ENCODE measurements at regions not wholly inside any gene's neighbourhood (a gene's known extent, or its start where the extent isn't known, plus 50 kb on each side); places are given as distances from the start of the nearest gene placed in this dataset.

DNA sequence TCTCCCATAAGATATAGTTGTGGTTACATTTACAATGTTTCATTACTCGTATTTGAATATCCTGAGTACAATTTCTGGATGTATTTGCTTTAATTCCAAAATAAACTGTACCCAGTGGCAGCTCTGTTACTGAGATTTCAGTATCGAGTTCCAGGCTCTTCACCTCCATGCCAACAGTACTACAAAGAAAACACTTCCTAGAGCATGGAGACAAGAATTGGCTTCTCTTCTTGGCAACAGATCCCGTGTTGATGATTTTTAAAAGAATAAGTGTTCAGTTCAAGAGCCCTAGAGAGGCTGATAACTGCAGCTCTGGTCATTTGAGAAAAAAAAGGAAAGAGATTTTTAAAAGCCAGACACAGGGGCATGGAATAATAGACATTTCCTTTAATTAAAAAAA, 302.8 kb downstream of the EFNB2 start:
- no peak for DNase-seq

DNA sequence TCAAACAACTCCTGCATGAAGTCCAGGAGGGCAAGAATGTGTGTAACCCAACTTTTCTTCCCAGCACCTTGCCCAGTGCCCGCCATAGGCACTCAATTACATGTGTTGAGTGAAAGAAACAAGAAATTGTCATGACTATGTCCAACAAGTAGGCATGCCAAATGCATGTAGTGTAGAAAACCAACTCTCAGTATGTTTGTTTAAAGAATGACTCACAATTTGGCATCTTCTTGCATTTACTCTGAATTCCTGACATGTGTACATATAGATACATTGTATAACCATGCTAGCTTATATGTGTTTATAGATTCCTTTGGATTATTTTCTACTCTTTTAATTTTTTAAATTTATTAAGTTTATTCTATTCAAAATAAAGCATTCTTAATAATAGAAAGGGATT, 305.0 kb downstream of the EFNB2 start:
- no peak for DNase-seq

DNA sequence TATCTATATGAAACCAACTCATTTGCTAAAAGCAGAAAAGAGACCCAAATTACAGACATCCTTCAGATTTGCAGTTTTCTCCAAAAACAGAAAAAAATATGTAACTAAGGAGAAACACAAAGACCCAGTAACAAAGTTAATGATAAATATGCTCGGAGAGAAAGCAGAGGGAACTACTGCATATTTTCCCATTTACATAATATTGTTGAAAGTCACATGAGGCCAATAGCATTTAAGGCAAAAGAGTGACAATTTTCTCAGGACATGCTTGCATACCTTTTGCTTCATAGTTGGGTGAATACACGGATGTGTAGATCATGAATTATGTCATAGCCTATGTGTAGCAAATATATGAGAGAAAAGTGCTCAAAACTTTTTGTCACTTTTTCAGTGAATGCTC, 310.3 kb downstream of the EFNB2 start:
- no peak for DNase-seq

DNA sequence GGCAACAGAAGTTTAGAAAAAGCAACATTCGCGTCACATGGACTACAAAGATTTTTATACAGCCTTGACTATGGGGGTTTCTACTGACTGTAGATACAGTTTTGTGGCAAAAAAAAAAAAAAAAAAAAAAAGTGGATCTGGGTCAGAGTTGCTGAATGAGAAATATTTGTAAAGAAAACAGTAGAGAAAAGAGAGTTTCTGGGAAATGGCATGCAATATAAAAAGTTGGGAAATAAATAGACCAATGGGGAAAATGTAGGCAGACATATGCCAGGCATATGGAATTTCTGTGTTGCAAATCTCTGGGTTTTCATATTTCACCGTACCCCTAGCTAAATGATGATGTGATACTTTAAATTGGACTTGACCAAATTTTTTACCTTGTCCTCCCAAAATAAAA, 315.3 kb downstream of the EFNB2 start:
- no peak for DNase-seq

DNA sequence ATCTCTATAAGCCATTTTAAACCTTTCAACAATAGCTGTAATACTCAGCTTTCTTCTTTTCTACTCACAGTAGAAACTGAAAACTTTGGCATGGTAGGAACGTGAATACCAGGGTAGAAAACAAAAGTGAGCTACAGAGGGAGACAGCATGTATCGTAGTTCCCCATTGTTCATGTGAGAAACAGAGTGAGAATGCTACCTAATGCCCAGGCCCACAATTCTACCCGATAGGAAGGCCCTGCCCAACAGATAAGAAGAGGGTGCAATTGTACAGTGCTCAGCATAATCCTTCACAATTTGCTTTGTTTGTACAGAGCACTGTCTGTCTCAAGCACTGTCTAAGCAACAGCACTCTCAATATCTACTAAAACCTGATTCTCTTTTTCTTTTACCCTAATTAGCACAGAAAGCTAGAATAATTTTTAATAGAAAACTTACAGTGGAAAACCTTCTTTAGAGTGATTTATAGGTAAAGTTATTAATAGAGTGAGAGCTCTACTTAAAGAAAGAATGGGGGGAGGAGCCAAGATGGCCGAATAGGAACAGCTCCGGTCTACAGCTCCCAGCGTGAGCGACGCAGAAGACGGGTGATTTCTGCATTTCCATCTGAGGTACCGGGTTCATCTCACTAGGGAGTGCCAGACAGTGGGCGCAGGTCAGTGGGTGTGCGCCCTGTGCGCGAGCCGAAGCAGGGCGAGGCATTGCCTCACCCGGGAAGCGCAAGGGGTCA, 322.3 kb downstream of the EFNB2 start:
- DNase-seq: no peak

DNA sequence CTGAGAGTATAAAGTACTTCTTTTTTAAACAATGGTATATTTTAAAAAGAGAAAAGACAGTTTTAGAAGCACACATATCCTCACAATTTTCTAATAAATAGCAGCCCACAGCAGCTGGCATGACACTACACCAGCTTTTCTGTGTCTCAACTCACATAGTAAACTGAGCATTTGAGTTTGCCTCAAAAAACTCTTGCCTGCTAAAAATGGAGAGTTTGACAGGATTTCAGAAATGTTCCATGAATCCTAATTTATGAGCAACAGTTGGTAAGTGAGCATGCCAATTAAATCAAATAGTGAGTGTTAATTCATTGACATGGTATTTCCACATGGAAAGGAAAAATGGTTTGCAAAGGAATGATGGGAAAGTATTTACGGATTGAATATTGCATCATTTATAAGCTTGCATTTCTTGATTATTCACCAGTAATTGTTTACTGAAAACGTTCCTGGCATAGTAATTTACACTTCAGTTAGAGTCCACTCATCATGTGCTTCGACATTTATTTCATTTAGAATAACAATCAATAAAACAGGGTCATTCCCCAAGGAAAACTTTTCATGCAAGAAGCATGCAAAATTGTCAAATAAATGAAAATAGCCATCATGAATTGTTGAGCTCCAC, 323.0 kb downstream of the EFNB2 start:
- DNase-seq: no peak

DNA sequence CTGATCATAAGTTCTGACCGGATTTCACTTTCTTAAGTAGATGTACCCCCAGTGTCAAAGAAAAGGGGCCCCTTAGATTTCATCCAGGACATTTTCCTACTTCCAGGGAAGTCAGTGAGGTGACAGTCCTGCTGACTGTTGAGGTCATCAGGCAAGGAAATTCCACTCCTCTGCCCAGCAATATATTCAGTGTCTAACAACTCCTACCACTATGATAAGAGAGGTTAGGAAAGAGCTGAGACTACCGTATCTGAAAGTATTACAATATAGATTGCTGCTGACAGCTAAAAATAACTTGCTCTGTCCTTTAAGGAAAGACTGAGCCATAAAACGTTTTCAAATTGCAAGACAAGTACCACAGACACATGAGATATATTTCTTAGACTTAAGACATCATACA, 325.1 kb downstream of the EFNB2 start:
- DNase-seq: no peak

DNA sequence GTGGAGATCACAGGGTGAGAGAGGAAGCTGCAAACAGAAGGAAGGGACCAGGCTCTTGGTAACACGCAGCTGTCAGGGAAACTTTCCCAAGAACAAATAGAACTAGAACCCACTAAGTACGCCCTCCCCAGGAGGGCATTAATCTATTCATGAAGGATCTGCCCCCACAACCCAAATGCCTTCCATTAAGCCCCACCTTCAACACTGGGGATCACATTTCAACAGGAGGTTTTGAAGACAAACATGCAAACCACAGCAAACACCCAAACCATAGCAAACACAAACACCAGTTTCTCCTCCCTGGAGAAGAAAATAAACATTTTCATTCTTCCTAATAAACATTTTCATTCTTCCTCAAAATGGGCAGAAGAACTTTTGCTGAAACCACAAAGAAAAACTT, 329.6 kb downstream of the EFNB2 start:
- no peak for DNase-seq

DNA sequence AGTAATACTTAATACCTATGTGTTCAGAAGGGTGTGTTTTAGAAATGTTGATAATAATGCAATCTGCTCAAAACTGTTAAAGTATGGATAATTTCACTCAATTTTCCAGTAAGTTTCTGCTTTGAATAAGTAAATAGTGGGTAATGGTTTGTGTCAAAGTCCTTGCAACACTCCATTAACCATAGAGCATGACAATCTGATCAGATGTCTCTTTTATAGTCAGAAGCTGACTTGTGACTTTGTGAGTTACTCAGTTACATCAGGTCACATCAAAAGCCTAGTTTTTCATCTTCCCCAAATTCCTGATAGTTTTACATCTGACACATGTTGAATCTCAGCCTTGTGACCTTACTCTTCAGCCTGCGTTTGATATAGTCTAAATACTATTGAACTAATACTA, 338.0 kb downstream of the EFNB2 start:
- no peak for DNase-seq

DNA sequence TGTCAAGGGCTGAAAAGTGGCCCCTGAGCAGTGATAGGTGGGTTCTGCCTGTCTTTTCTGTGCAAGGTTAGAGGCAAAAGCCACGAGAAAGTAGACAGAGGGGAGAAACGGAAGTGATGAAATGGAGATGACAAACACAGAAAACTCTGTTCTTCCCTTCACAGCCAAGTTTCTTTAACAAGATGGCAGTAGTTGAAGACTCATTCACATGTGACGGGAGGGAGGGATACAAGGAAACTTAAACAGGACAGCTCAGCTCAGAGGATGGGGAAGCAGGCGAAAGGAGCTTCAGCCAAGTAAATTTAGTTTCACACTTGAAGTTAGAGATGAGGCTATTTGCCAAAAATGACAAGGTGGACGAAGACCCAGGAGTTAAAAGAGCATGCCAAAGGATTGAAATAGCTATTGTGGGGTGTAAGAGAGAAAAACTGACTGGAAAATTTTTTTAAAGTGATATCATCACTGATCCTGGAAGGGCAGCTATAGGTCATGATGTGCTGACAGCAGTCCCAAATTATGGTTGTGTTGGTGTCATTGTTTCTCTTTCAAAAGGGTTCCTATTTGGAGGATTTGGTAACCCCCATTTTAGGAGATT, 347.9 kb downstream of the EFNB2 start:
- no peak for DNase-seq

DNA sequence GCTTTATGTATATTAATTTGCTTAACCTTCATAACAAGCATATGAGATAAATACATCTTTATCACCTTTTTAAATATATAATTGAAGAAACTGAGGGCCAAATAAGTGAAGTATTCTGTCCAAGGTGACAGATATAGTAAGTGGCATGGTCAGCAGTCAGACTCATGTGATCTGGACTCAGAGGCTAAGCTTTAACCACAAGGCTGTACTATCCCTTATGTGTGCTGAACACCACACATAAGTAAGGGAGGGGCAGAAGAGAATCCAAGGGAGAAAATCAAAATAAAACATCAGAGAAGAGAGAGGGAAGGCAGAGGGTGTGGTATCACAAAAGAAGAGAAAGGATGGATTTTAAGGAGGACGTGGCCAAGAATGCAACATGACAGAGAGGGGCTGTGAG, 348.4 kb downstream of the EFNB2 start:
- DNase-seq: no peak

DNA sequence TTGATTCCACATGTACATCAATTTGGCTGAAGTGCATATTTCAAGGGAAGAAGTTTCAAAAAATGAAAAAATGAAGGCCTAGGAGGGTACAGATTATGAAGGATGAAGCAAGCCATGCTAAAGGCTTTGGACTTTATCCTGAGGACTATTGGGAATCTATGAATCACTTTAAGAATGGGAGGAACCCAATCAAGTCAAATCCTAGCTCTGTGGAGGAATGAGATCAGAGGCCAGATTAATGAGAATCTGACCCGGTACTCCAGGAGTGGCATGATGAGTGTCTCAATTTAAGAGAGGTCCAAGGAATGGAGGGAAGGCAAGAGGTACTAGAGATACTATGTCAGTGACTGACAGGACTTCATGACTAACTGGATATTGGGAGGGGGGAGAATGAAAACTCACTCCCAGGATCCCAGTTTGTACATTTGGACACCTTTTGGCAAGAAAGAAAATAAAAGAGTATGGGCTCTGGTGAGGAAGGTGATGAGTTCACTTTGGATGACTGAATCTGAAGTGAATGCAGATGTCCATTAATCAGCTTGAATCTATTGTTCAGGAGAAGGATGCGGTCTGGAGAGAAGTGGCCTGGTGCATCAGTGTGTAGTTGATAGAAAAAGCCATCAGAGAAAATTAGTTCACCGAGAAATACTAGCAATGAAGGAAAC, 349.0 kb downstream of the EFNB2 start:
- no peak for DNase-seq

DNA sequence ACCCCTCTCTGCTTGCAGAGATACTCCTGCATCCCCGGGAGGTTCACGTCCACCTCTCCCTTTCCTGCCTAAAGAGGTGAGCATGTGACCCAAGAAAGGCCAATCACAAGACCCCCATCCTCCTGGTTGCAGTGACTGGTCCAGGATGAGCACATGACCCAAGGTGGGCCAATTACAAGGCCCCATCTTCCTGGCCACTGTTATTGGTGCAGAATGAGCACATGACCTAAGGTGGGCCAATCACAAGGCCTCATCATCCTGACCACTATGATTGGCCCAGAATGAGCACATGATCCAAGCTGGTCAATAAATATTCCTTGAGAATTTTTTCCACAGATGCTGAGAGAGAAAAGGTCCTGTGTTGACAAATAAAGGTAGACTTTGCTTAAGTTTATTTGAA, 350.7 kb downstream of the EFNB2 start:
- DNase-seq: no peak

DNA sequence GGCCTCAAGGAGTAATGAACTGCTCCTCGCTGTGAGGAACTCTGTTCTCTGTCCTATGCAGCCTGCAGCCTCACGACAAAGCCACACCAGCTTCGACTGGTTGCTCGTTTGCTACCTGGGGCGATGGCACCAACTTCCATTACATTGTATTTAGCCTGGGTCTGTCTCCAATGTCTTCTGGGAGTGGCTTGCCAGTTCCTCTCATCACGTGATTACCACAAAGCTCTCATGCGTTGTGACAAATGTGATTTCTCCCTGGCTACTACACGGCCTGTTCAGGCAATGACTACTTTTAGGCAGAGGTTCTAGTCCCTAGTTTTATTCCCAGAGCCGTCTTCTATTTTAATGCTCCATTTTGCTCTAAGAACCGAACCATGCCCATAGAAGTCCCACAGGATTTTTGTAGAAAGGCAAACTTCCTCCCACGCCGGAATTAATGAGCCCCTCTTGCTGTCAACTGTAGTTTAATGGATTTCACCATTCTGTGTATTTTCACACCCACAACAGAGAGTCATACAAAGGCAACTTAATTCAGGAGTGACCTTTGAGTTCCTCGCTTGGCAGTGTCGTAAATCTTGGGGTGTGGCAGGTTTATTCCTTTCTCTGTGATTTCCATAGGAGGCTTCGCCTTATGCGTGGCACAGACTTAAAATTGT, 351.9 kb downstream of the EFNB2 start:
- DNase-seq: no peak

DNA sequence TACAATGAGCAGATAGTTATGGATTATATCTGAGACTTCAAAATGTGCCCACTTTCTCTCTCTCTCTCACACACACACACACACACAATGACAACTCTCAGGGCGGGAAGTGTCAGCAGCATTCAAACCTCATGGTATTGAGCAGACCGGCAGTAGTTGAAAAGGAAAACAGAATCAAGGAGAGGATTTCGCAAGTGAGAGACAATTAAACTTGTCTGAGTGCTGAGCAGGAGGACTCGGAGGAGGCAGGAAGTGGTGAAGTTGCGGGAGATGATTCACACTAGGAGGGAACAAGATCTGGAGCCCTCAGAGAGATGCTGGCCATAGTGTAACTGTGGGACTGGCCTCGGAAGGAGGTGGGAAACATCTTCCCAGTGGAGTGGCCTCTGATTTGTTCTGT, 353.1 kb downstream of the EFNB2 start:
- no peak for DNase-seq

DNA sequence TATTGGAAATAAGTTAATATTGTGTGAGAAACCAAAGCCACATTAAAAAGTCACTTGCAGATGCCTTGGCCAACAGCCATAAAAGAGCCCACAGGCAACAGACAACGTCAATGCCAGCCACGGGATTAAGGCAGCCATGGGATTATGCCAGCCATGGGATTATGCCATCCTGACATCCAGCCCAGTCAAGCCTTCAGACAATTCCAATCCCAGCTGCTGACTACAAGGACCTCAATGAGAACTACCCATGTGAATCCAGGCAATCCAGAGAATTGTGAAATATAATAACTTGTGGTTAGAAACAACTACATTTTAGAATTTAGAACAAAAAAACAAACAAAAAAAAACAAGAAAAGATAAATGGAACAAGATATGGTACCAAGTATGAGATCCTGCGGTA, 356.6 kb downstream of the EFNB2 start:
- DNase-seq: no peak

DNA sequence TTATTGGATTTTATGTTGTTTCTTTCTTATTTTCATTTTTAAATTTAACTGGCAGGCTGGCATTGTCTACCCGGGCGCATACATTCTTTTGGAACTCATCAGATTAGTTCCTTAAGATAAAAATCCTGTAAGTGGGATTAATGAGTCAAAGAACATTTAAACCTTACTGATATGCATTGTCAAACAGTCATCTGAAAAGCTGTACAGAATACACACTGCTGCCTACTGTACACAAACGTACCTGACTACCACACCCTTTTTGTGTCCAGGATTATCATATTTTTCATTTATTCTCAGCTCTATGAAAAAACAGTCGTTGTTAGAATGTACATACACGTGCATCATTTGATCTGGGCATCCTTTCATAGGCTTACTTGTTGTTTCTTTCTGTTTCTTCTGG, 358.3 kb downstream of the EFNB2 start:
- no peak for DNase-seq

DNA sequence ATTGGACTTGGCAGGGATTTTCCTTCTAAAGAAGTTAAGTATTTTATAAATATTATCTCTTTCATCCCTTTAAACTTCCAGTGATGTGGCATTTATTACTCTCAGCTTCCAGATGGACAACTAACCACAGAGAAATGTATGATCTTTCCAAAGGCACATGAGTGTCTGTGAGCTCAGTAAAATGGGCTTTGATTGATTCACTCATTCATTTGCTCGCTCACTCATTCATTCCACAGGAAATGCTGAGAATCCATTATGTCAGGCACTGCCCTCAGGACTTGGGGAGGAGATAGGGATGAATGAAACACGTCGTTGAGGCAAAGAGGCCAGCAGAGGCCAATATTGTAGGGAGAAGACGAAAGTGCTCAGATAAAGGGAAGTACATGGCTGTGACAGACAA, 359.3 kb downstream of the EFNB2 start:
- no peak for DNase-seq

DNA sequence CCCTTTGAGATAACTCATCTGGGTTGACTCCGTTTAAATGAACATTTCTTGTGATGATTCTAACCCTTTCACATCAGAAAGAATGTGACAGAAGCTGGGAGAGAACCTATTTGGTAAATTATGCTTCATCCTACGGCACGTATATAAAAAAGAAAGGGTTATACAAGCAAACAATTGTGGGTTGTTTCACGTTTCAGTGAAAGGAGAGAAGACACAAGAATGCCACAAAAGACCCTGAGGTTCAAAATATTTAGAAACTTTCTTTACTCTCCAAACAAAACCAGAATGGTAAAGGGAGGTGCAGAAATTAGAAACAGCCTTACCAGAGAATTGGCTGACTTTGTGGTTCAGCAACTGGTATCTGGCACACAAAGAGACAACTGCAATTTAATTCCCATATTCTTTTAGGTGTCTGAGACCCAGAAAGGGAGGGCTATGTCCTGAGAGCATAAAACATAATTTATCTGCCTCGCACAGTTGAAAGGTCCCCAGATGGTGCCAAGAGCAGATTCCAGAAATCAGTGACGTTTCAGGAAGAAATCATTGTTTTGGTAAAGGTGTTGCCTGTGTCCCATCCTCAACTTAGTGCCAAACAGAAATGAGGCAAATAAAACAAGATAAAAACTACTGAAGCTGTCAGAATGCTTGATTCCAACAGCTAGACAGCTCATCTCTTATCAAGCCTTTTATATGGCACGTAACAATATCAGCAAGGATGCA, 361.4 kb downstream of the EFNB2 start:
- no peak for DNase-seq

DNA sequence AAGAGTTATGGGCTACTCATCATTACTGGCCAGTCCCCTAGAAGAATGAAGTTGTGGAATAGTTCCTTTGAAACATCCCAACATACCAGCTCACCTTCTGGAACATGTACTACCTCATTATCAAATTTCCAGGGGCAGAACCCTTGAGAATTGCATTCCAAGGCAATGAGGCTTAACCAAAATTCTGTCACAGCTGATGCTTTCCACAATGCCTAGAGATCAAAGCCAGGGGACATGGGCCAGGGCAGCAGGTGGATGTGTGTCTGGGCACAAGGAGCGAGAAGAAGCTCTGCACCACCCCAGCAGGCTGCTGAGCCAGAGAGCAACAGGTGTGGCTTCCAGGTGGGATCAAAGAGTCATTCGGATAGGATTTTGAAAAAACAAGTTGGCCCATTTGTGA, 362.1 kb downstream of the EFNB2 start:
- no peak for DNase-seq

DNA sequence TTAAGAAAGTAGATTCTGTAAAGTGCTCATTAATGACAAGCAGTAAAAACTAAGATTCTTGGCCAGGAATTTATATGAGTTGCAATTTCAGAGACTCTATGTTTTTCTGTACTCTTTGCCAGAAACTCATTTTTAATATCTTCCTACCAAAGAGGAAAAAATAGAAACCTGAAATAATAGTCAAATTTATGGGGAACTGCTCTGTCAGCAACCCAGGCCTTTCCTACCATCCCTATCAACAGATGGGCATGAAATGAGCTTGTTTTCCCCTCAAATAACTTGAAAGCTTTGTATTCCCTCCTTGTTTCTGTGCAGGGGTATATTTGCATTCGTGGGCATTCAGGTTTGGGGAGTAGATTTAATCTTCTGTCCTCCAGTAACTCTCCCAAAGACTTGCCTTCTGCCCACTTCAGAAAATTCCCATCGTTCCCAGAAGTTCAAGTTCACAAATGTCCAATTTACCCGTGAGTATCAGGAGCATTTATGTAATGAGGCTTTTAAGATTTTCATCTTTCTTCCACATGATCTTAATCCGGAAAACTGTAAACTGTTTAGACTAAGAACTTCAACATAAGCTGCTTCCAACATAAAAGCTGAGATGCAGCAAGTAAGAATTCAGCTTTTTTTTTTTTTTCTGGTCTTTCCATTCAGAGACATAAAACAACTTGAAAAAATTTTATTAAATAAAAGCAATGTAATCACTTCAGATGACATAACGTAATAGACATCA, 363.1 kb downstream of the EFNB2 start:
- DNase-seq: no peak

DNA sequence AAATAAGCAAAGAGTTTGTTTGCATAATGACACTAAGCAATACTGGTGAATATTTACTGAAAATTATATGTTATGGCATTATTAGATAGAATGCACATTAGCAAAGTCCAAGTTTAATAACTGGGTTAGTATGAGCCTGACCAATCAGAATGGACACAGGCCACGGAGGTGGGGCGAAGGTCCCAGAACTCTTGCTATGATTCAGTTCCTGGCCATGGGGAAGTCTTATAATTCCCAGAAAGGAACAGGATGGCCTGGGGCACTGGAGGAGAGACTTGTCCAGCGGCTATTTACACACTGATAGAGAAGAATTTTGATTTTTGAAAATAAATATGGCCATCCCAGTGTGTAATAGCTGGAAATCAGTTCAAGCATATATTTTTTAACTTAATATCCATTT, 372.0 kb downstream of the EFNB2 start:
- no peak for DNase-seq
